ENCODE measurements at regions not wholly inside any gene's neighbourhood (a gene's known extent, or its start where the extent isn't known, plus 50 kb on each side); places are given as distances from the start of the nearest gene placed in this dataset.
"Not testable (repeated sequence)": the region's sequence is repeated elsewhere in the genome, so short reads cannot be mapped to it uniquely, and the experiment has no call there.

GRCh38 chr17:77038884-77039555, 101.7 kb upstream of the SEC14L1 start:
- no peak for DNase-seq

GRCh38 chr17:77042476-77043231, 98.1 kb upstream of the SEC14L1 start:
- DNase-seq = peak; percentile 79

GRCh38 chr17:77045441-77046041, 95.2 kb upstream of the SEC14L1 start:
- DNase-seq = no peak

- peak; percentile 88 for DNase-seq
These were observed 91.3 kb upstream of the SEC14L1 start for GRCh38 chr17:77049440-77049839.

- DNase-seq = not testable (repeated sequence)
These were observed 89.9 kb upstream of the SEC14L1 start for GRCh38 chr17:77050901-77051300.

GRCh38 chr17:77054936-77055335, 85.8 kb upstream of the SEC14L1 start:
- DNase-seq = no peak

GRCh38 chr17:77055453-77055852, 85.3 kb upstream of the SEC14L1 start:
- no peak for DNase-seq

GRCh38 chr17:77058016-77058415, 82.8 kb upstream of the SEC14L1 start:
- no peak for DNase-seq

- no peak for DNase-seq
These were observed 79.1 kb upstream of the SEC14L1 start for GRCh38 chr17:77061669-77062068.

GRCh38 chr17:77064598-77064997, 76.2 kb upstream of the SEC14L1 start:
- no peak for DNase-seq

GRCh38 chr17:77066165-77066564, 74.6 kb upstream of the SEC14L1 start:
- no peak for DNase-seq

GRCh38 chr17:77066726-77067409, 73.9 kb upstream of the SEC14L1 start:
- peak; percentile 78 for DNase-seq

- DNase-seq = no peak
These were observed 71.9 kb upstream of the SEC14L1 start for GRCh38 chr17:77068915-77069314.

- DNase-seq = no peak
These were observed 69.9 kb upstream of the SEC14L1 start for GRCh38 chr17:77070888-77071279.

GRCh38 chr17:77071925-77072490, 68.8 kb upstream of the SEC14L1 start:
- no peak for DNase-seq

GRCh38 chr17:77072670-77073069, 68.1 kb upstream of the SEC14L1 start:
- DNase-seq = no peak

GRCh38 chr17:77074681-77075080, 66.1 kb upstream of the SEC14L1 start:
- DNase-seq = no peak

GRCh38 chr17:77076124-77076830, 64.5 kb upstream of the SEC14L1 start:
- DNase-seq = peak; percentile 57

GRCh38 chr17:77083531-77083930, 57.2 kb upstream of the SEC14L1 start:
- no peak for DNase-seq

GRCh38 chr17:77085926-77086432, 54.8 kb upstream of the SEC14L1 start:
- DNase-seq = peak; percentile 58

GRCh38 chr17:77086433-77087010, 54.2 kb upstream of the SEC14L1 start:
- peak; percentile 82 for DNase-seq

Measured in NCI-H1436 (cell line).